ENCODE measurements at regions not wholly inside any gene's neighbourhood (a gene's known extent, or its start where the extent isn't known, plus 50 kb on each side); places are given as distances from the start of the nearest gene placed in this dataset.
A peak's percentile ranks its signal among the peaks of the same experiment; 100 is the strongest.

DNA sequence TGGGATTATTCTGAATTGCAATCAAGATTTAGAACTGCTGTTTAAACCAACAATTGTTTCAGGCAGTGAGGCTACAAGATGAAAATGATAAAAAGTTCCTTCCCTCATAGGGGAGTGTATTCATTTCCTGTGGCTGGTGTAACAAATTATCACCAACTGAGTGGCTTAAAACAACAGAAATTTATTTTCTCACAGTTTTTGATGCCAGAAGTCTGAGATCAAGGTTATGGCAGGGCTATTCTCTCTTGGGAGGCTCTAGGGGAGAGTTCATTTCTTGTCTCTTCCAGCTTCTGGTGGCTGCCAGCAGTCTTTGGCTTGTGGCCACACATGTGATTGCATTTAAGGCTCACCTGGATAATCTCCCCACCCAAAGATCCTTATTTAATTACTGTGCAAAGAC lies 290.5 kb upstream of the ZSWIM2 start:
- no peak for ATAC-seq
- TF ChIP-seq ISL1 (CRISPR knock-in tag; IDR thresholded peaks at IDR 0.05): no peak
- TF ChIP-seq ARNTL (CRISPR knock-in tag; IDR thresholded peaks at IDR 0.05; ENCODE audit: borderline replicate concordance, low read depth): no peak

DNA sequence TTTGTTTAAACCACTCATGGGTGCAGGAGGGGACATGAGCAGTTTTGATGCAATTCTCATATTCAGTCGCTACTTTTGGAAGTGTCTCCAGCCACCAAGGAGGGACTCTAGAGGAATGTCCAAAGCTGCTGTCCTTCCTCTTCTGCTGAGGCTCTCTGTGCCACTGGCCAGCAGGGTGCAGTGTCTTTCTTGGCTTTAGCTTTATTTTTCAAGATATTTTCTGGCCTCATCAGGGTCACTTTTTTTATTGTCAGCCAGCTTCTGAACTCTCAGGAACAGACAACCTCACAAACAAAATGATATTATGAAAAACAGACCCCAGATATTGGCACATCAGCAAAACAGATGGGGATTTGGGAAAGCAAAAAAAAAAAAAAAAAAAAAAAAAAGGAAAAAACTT lies 289.3 kb upstream of the ZSWIM2 start:
- TF ChIP-seq RARB (CRISPR knock-in tag; IDR thresholded peaks at IDR 0.05): no peak
- peak; percentile 82 for ATAC-seq

DNA sequence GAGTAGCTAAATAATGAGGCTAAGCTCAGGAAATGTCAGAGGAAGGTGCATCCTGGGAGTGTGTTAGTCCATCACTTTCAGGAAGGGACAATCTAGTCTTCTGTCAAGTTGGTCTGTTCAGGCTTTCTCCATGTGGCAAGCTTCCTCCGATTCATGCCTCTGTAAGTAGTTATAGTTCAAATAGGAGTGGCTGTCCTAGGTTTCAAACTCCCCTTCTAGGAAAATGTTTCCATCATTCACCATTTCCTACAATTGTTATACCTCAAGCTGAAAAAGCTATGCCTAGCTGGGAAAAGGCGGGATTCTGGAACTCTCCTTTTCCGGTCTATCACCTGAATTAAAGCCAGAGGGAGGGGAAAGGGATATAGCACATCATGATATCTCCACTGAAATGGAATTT lies 287.7 kb upstream of the ZSWIM2 start:
- TF ChIP-seq ZNF565 (CRISPR knock-in tag; conservative IDR thresholded peaks at IDR 0.05; ENCODE audit: low read depth): no peak
- no peak for ATAC-seq

DNA sequence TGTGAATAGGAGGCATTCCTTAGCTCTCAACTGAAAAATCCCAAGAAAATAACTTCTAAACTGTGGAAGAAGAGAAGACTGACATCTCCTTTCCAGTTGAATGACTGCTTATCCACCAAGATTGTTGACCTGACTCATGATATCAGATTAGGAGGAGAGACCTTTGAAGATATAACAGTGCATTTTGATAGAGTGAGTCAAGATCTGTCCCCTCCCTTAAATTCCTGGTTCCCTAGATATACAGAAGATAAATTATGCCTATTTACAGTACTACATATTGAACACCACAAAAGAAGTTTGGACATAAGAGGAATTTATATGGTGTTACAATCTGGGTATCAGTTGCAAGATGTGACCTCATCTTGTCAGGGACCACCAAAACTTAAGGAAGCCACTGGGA lies 285.3 kb upstream of the ZSWIM2 start:
- no peak for ATAC-seq
- TF ChIP-seq SNAI2 (CRISPR knock-in tag; IDR thresholded peaks at IDR 0.05) (no peak), ZC3H10 (CRISPR knock-in tag; IDR thresholded peaks at IDR 0.05) (no peak), GLIS3 (CRISPR knock-in tag; IDR thresholded peaks at IDR 0.05) (no peak), ZNF8 (CRISPR knock-in tag; IDR thresholded peaks at IDR 0.05) (no peak), CSDC2 (CRISPR knock-in tag; IDR thresholded peaks at IDR 0.05) (no peak)
- TF ChIP-seq, protein P1, sequence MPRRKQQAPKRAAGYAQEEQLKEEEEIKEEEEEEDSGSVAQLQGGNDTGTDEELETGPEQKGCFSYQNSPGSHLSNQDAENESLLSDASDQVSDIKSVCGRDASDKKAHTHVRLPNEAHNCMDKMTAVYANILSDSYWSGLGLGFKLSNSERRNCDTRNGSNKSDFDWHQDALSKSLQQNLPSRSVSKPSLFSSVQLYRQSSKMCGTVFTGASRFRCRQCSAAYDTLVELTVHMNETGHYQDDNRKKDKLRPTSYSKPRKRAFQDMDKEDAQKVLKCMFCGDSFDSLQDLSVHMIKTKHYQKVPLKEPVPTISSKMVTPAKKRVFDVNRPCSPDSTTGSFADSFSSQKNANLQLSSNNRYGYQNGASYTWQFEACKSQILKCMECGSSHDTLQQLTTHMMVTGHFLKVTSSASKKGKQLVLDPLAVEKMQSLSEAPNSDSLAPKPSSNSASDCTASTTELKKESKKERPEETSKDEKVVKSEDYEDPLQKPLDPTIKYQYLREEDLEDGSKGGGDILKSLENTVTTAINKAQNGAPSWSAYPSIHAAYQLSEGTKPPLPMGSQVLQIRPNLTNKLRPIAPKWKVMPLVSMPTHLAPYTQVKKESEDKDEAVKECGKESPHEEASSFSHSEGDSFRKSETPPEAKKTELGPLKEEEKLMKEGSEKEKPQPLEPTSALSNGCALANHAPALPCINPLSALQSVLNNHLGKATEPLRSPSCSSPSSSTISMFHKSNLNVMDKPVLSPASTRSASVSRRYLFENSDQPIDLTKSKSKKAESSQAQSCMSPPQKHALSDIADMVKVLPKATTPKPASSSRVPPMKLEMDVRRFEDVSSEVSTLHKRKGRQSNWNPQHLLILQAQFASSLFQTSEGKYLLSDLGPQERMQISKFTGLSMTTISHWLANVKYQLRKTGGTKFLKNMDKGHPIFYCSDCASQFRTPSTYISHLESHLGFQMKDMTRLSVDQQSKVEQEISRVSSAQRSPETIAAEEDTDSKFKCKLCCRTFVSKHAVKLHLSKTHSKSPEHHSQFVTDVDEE (CRISPR knock-in tag; IDR thresholded peaks at IDR 0.05): no peak

DNA sequence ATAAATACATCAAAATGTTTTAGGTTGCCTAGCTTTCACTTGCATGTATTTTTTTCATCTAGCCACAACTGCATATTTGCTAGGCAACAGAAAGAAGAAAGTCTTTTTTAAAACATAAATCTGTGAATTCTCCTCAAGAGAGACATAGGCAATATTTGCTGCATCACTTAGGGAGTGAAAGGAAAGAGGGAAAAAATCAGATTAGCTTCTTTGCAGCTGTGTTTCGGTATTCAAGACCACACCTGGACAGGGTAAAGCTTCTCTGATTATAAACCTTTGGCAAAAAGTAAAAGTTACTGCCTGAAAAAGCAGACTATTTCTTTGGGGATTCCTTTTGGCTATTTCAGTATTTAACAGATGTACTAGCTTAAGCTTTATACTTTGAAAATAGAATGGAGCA lies 280.9 kb upstream of the ZSWIM2 start:
- no peak for ATAC-seq
- TF ChIP-seq OSR1 (CRISPR knock-in tag; IDR thresholded peaks at IDR 0.05) (no peak), ZNF565 (CRISPR knock-in tag; conservative IDR thresholded peaks at IDR 0.05; ENCODE audit: low read depth) (no peak), ZC3H10 (CRISPR knock-in tag; IDR thresholded peaks at IDR 0.05) (no peak), ISL1 (CRISPR knock-in tag; IDR thresholded peaks at IDR 0.05) (no peak), ZFP3 (CRISPR knock-in tag; IDR thresholded peaks at IDR 0.05) (no peak), RARB (CRISPR knock-in tag; IDR thresholded peaks at IDR 0.05) (no peak), BACH2 (CRISPR knock-in tag; IDR thresholded peaks at IDR 0.05; ENCODE audit: borderline replicate concordance) (no peak), SNAI2 (CRISPR knock-in tag; IDR thresholded peaks at IDR 0.05) (no peak), TOX (CRISPR knock-in tag; IDR thresholded peaks at IDR 0.05; ENCODE audit: borderline replicate concordance) (no peak), CSDC2 (CRISPR knock-in tag; IDR thresholded peaks at IDR 0.05) (no peak), ESRRG (CRISPR knock-in tag; IDR thresholded peaks at IDR 0.05) (no peak), ARNTL (CRISPR knock-in tag; IDR thresholded peaks at IDR 0.05; ENCODE audit: borderline replicate concordance, low read depth) (no peak), TCF4 (CRISPR knock-in tag; IDR thresholded peaks at IDR 0.05; ENCODE audit: borderline replicate concordance) (no peak), ZFP30 (CRISPR knock-in tag; IDR thresholded peaks at IDR 0.05) (no peak)
- TF ChIP-seq, protein P1 (CRISPR knock-in tag; IDR thresholded peaks at IDR 0.05): no peak
- TF ChIP-seq, protein P2, sequence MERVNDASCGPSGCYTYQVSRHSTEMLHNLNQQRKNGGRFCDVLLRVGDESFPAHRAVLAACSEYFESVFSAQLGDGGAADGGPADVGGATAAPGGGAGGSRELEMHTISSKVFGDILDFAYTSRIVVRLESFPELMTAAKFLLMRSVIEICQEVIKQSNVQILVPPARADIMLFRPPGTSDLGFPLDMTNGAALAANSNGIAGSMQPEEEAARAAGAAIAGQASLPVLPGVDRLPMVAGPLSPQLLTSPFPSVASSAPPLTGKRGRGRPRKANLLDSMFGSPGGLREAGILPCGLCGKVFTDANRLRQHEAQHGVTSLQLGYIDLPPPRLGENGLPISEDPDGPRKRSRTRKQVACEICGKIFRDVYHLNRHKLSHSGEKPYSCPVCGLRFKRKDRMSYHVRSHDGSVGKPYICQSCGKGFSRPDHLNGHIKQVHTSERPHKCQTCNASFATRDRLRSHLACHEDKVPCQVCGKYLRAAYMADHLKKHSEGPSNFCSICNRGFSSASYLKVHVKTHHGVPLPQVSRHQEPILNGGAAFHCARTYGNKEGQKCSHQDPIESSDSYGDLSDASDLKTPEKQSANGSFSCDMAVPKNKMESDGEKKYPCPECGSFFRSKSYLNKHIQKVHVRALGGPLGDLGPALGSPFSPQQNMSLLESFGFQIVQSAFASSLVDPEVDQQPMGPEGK (CRISPR knock-in tag; IDR thresholded peaks at IDR 0.05; ENCODE audit: borderline replicate concordance): no peak
- TF ChIP-seq, protein P3, sequence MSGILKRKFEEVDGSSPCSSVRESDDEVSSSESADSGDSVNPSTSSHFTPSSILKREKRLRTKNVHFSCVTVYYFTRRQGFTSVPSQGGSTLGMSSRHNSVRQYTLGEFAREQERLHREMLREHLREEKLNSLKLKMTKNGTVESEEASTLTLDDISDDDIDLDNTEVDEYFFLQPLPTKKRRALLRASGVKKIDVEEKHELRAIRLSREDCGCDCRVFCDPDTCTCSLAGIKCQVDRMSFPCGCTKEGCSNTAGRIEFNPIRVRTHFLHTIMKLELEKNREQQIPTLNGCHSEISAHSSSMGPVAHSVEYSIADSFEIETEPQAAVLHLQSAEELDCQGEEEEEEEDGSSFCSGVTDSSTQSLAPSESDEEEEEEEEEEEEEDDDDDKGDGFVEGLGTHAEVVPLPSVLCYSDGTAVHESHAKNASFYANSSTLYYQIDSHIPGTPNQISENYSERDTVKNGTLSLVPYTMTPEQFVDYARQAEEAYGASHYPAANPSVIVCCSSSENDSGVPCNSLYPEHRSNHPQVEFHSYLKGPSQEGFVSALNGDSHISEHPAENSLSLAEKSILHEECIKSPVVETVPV (CRISPR knock-in tag; IDR thresholded peaks at IDR 0.05): no peak
- TF ChIP-seq, protein P4, sequence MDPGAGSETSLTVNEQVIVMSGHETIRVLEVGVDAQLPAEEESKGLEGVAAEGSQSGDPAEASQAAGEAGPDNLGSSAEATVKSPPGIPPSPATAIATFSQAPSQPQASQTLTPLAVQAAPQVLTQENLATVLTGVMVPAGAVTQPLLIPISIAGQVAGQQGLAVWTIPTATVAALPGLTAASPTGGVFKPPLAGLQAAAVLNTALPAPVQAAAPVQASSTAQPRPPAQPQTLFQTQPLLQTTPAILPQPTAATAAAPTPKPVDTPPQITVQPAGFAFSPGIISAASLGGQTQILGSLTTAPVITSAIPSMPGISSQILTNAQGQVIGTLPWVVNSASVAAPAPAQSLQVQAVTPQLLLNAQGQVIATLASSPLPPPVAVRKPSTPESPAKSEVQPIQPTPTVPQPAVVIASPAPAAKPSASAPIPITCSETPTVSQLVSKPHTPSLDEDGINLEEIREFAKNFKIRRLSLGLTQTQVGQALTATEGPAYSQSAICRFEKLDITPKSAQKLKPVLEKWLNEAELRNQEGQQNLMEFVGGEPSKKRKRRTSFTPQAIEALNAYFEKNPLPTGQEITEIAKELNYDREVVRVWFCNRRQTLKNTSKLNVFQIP (CRISPR knock-in tag; IDR thresholded peaks at IDR 0.05; ENCODE audit: borderline replicate concordance, low read depth): no peak

Measured in SK-N-SH treated with all-trans-retinoic acid at 6 μM for 48 hours (cell line).